Heart right ventricle (tissue), 16 donors: ENCODE measurements at regions not wholly inside any gene's neighbourhood (a gene's known extent, or its start where the extent isn't known, plus 50 kb on each side); places are given as distances from the start of the nearest gene placed in this dataset.

Experiments
- ATAC-seq, 8 donors: fragments of 200-7000 bp; cut with Tn5 transposase; one replicate each; pipeline ENCODE4 v1.9.1; 2020; ENCODE audit warnings: mild to moderate bottlenecking in 8 of 8, moderate library complexity in 8 of 8, moderate number of reproducible peaks in 1 of 8
- DNase-seq, 2 donors: peaks; one replicate each; pipeline ENCODE4 v3.0.0-alpha.2; 2020
- H3K27ac ChIP-seq, 10 donors: fragments of 200-600 bp; sonication (generic) in 2 of 10; one replicate each; pipeline versions ENCODE4 v1.5.0 to v1.8.0; 2020 to 2022; ENCODE audit warnings: mild to moderate bottlenecking in 3 of 10
- H3K27me3 ChIP-seq, 7 donors: fragments of 200-600 bp; one replicate each; pipeline ENCODE4 v1.8.0; 2021 to 2022; ENCODE audit warnings: mild to moderate bottlenecking in 2 of 7
- H3K36me3 ChIP-seq, 9 donors: fragments of 200-600 bp; sonication (generic) in 1 of 9; one replicate each; pipeline versions ENCODE4 v1.5.0 to v1.8.0; 2020 to 2022; ENCODE audit warnings: mild to moderate bottlenecking in 2 of 9
- H3K4me1 ChIP-seq, 9 donors: fragments of 200-600 bp; sonication (generic) in 1 of 9; one replicate each; pipeline versions ENCODE4 v1.5.0 to v1.8.0; 2020 to 2022; ENCODE audit warnings: mild to moderate bottlenecking in 4 of 9
- H3K4me3 ChIP-seq, 10 donors: fragments of 200-600 bp; sonication (generic) in 2 of 10; one replicate each; pipeline versions ENCODE4 v1.5.0 to v1.8.0; 2020 to 2022; ENCODE audit warnings: mild to moderate bottlenecking in 7 of 10, moderate library complexity in 2 of 10
- H3K9me3 ChIP-seq, 11 donors: fragments of 200-600 bp in 10 of 11; sonication (generic) in 2 of 11; one replicate each; pipeline versions ENCODE4 v1.5.0 to v1.8.0; 2013 to 2022; ENCODE audit warnings: mild to moderate bottlenecking in 2 of 11, control low read depth in 1 of 11, moderate library complexity in 1 of 11
- WGBS, 2 donors: extraction: QIAGEN DNeasy Blood & Tissue Kit; methylation state at CpG; one replicate each; pipeline ENCODE4 v1.1.7; 2013; ENCODE audit warnings: inconsistent platforms in 1 of 2; 5-methylcytosine and 5-hydroxymethylcytosine counted together
- intact Hi-C, 10 donors: fragments of 100-400 bp; cut with DNase I; formaldehyde crosslinking; loops; one replicate each; pipeline versions ENCODE4 v1.11.1 to v1.14.2; 2022
- TF ChIP-seq, protein P1 (sequence below), 9 donors: fragments of 200-600 bp; sonication (generic) in 2 of 9; IDR thresholded peaks; one replicate each; pipeline versions ENCODE4 v1.5.0 to v1.8.0; 2021 to 2022; ENCODE audit warnings: antibody characterized with exemption in 9 of 9, mild to moderate bottlenecking in 5 of 9, moderate library complexity in 1 of 9
- donor health status: Arrhythmogenic right ventricular cardiomyopathy.
- donor health status: ischemic (EF 13 %, LVEDD 7.1; RV severe dilation, severe dysfunction).
- donor health status: healthy with polysubstance abuse.
- donor health status: DM: no; HTN: yes; CAD: no.
- donor health status: DM: no; HTN: no; CAD: no.
- donor health status: ischemic (EF 25% LVEDD 6.9; RV normal size, moderate dysfunction).
- donor health status: ischemic (EF 25% LVEDD 5.7; RV mildly dilated, moderate dysfunction).
- donor health status: healthy.
- donor health status: DM: yes; HTN: yes; CAD: no.
- donor health status: Ischemic cardiomyopathy.
- donor health status: ischemic (EF 35%, LVEDD 5.7; RV mildly dilated, moderate dysfunction).
- donor health status: nonischemic (EF 11% LVEDD 7.7; RV severe dilation, severe dysfunction).
- donor health status: DM: yes; HTN: yes; CAD: no.
- donor health status: PGD.
- donor health status: ischemic (EF 29% LVEDD 5.4; RV normal size, mild dysfunction).
- donor health status: nonischemic (EF 23%, LVEDD 6.1; RV moderate dilation, normal function).

DNA sequence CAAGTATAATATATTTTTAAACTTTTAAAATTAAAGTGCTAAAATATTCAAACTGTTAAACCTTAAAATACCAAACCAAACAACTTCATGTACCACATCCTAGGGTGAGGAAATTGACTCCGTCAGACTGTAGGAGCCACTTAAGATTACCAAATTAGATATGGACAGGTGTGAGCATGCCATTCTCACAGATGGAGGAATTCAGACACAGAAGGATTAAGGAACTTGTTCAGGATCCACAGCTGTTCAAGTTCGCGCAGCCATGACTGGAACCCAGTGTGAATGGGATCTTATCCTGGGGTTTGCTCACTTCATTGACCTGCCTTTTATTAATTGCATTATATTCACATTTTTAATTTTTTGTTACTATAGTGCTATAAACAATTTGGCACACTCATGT, 224.9 kb upstream of the PCDH7 start:
- Histone ChIP-seq H3K4me3 (no peak overlapping the region), H3K9me3 (peaks cover 0 to 21% (median 0%) of the 10 kb centered on the region in 11 donors), H3K27ac (no peak overlapping the region), H3K4me1 (no peaks in the 10 kb centered on the region), H3K27me3 (no peaks in the 10 kb centered on the region), H3K36me3 (no peaks in the 10 kb centered on the region)
- 82 to 87% methylated on average over 3 of the region's 3 CpGs for WGBS, 2 donors
- no peak for ATAC-seq
- no peak for DNase-seq
- intact Hi-C loops: no loop called here
- TF ChIP-seq, protein P1, sequence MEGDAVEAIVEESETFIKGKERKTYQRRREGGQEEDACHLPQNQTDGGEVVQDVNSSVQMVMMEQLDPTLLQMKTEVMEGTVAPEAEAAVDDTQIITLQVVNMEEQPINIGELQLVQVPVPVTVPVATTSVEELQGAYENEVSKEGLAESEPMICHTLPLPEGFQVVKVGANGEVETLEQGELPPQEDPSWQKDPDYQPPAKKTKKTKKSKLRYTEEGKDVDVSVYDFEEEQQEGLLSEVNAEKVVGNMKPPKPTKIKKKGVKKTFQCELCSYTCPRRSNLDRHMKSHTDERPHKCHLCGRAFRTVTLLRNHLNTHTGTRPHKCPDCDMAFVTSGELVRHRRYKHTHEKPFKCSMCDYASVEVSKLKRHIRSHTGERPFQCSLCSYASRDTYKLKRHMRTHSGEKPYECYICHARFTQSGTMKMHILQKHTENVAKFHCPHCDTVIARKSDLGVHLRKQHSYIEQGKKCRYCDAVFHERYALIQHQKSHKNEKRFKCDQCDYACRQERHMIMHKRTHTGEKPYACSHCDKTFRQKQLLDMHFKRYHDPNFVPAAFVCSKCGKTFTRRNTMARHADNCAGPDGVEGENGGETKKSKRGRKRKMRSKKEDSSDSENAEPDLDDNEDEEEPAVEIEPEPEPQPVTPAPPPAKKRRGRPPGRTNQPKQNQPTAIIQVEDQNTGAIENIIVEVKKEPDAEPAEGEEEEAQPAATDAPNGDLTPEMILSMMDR (IDR thresholded peaks at IDR 0.05): no peak

DNA sequence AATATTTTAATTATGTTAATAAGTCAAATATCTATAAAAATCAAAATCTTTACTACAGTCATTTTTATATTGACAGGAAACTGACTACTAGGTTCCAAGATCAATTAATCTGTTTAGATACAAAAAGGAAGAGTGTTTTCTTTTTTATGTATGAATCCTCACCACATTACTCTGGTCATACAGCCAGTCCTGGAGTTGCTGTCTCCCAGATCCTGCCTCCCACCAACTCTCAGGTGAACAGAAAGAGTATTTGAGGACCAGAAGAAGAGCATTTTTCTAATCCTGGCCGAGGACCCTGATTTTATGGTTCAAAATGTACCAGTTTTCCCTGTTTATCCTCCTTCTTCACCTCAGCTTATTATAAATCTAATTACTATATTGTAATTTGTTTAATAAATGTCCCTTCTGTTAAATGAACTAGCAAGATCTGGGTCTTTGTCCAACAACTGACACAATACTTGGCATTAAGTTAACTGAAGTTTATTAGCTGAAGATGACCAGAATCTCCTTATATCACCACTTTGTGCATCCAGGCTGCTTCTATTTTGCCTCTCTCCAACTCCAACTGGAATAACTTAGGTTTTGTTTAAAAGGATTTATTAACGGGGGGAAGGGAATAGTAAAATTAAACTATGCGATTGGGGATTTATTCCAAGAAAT, 224.4 kb upstream of the PCDH7 start:
- no peak for DNase-seq
- ATAC-seq: no peak
- intact Hi-C loops: no loop called here
- Histone ChIP-seq H3K27ac (no peak overlapping the region), H3K36me3 (no peaks in the 10 kb centered on the region), H3K4me1 (no peaks in the 10 kb centered on the region), H3K4me3 (no peak overlapping the region), H3K9me3 (peaks cover 0 to 16% (median 0%) of the 10 kb centered on the region in 11 donors), H3K27me3 (no peaks in the 10 kb centered on the region)
- 76 to 79% methylated on average over 3 of the region's 3 CpGs for WGBS, 2 donors
- TF ChIP-seq, protein P1 (IDR thresholded peaks at IDR 0.05): no peak

DNA sequence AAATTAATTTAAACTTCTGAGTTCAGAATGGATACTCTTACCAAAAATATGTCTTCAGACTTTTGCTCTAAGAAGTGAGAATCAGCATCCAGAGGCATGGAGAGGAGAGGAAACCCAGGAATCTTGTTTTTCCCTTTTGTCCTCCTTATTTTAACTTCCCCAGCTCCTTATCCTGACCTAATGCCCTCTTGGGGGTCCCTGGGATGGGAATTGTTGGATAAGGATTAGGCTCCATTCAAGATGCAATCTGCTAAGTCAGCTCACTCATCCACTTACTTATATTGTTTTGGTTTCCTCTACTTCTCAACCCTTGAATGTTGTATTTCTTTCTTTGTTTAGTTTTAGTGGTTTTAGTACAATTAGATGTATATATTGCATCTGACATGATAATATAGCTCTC, 208.4 kb upstream of the PCDH7 start:
- TF ChIP-seq, protein P1 (IDR thresholded peaks at IDR 0.05): no peak
- no peak for DNase-seq
- no peak for ATAC-seq
- Histone ChIP-seq H3K9me3 (peaks cover 0 to 21% (median 0%) of the 10 kb centered on the region in 11 donors), H3K27me3 (no peaks in the 10 kb centered on the region), H3K4me1 (no peaks in the 10 kb centered on the region), H3K27ac (no peak overlapping the region), H3K4me3 (no peak overlapping the region), H3K36me3 (no peaks in the 10 kb centered on the region)
- intact Hi-C loops: no loop called here

DNA sequence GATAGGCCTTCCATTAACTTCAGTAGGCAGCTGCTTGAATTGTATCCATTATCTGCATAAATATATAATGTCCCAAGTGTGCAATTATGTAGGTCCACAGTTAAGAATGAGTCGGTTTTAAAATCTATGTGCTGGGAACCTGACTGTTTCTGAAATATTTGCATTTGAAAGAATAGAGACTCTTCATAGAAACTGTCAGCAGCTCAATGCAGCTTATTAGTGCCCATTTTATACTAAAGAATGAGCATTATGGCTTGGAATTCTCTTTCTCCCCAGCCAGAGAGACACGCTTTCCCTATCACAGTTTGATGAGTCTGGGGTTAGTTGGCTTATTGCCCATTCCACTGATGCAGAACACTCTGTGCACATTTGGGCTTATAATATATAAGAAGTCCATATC, 202.0 kb upstream of the PCDH7 start:
- intact Hi-C loops: no loop called here
- Histone ChIP-seq H3K4me1 (no peaks in the 10 kb centered on the region), H3K4me3 (no peak overlapping the region), H3K27ac (no peak overlapping the region), H3K27me3 (no peaks in the 10 kb centered on the region), H3K9me3 (peaks cover 0 to 24% (median 0%) of the 10 kb centered on the region in 11 donors), H3K36me3 (no peaks in the 10 kb centered on the region)
- 30 to 34% methylated on average over 2 of the region's 2 CpGs for WGBS, 2 donors
- DNase-seq (no peak), ATAC-seq (no peak)
- TF ChIP-seq, protein P1 (IDR thresholded peaks at IDR 0.05): no peak
